ENCODE measurements at regions not wholly inside any gene's neighbourhood (a gene's known extent, or its start where the extent isn't known, plus 50 kb on each side); places are given as distances from the start of the nearest gene placed in this dataset.

- no peak for DNase-seq
- TF ChIP-seq CTCF (IDR thresholded peaks at IDR 0.05; ENCODE audit: low read depth, low read length): no peak
- Histone ChIP-seq H3K27me3 (no peaks in the 10 kb centered on the region), H3K4me3 (ENCODE audit: low read depth, low read length) (no peak overlapping the region), H3K36me3 (no peaks in the 10 kb centered on the region), H3K4me1 (no peaks in the 10 kb centered on the region), H3K9me3 (no peaks in the 10 kb centered on the region)
Measured at GRCh38 chr2:71832388-71832787, 315.3 kb downstream of the CYP26B1 start.

- no peaks in the 10 kb centered on the region for H3K4me1 ChIP-seq
- no peak overlapping the region for H3K4me3 ChIP-seq (ENCODE audit: low read depth, low read length)
- no peak for TF ChIP-seq CTCF (IDR thresholded peaks at IDR 0.05; ENCODE audit: low read depth, low read length)
- no peak for DNase-seq
- H3K9me3 ChIP-seq: no peaks in the 10 kb centered on the region
- no peaks in the 10 kb centered on the region for H3K36me3 ChIP-seq
- H3K27me3 ChIP-seq: no peaks in the 10 kb centered on the region
Measured at GRCh38 chr2:71831193-71831577, 316.5 kb downstream of the CYP26B1 start.

GRCh38 chr2:71830497-71831192, 317.0 kb downstream of the CYP26B1 start:
- TF ChIP-seq CTCF (IDR thresholded peaks at IDR 0.05; ENCODE audit: low read depth, low read length): no peak
- no peaks in the 10 kb centered on the region for H3K9me3 ChIP-seq
- no peaks in the 10 kb centered on the region for H3K27me3 ChIP-seq
- no peaks in the 10 kb centered on the region for H3K4me1 ChIP-seq
- no peak overlapping the region for H3K4me3 ChIP-seq (ENCODE audit: low read depth, low read length)
- no peak for DNase-seq
- no peaks in the 10 kb centered on the region for H3K36me3 ChIP-seq

GRCh38 chr2:71829008-71829407, 318.7 kb downstream of the CYP26B1 start:
- Histone ChIP-seq H3K27me3 (no peaks in the 10 kb centered on the region), H3K4me3 (ENCODE audit: low read depth, low read length) (no peak overlapping the region), H3K36me3 (no peaks in the 10 kb centered on the region), H3K4me1 (no peaks in the 10 kb centered on the region), H3K9me3 (no peaks in the 10 kb centered on the region)
- no peak for TF ChIP-seq CTCF (IDR thresholded peaks at IDR 0.05; ENCODE audit: low read depth, low read length)
- DNase-seq: no peak

GRCh38 chr2:71827973-71828372, 319.7 kb downstream of the CYP26B1 start:
- Histone ChIP-seq H3K4me3 (ENCODE audit: low read depth, low read length) (no peak overlapping the region), H3K4me1 (no peaks in the 10 kb centered on the region), H3K9me3 (no peaks in the 10 kb centered on the region), H3K36me3 (no peaks in the 10 kb centered on the region), H3K27me3 (no peaks in the 10 kb centered on the region)
- DNase-seq: no peak
- no peak for TF ChIP-seq CTCF (IDR thresholded peaks at IDR 0.05; ENCODE audit: low read depth, low read length)

GRCh38 chr2:71827524-71827901, 320.1 kb downstream of the CYP26B1 start:
- no peak for TF ChIP-seq CTCF (IDR thresholded peaks at IDR 0.05; ENCODE audit: low read depth, low read length)
- no peak overlapping the region for H3K4me3 ChIP-seq (ENCODE audit: low read depth, low read length)
- no peaks in the 10 kb centered on the region for H3K4me1 ChIP-seq
- no peak for DNase-seq
- no peaks in the 10 kb centered on the region for H3K36me3 ChIP-seq
- H3K27me3 ChIP-seq: no peaks in the 10 kb centered on the region
- H3K9me3 ChIP-seq: no peaks in the 10 kb centered on the region

Data from BE2C (cell line).